A673 (cell line): ENCODE measurements at regions not wholly inside any gene's neighbourhood (a gene's known extent, or its start where the extent isn't known, plus 50 kb on each side); places are given as distances from the start of the nearest gene placed in this dataset.

Experiments
- BruUV-seq: library from RNA; stranded (reverse); fragments of 400-500 nt; replicated peaks from 2 replicates; lab custom pipeline; 2021; lab: Mats Ljungman, UMichigan
- CTCF ChIA-PET: fragments of 300-600 bp; sonication (Branson Sonifier 250); formaldehyde crosslinking; loops from one replicate; lab custom pipeline; 2022; ENCODE audit warnings: antibody characterized with exemption; lab: Charles Lee
- POLR2A ChIA-PET: fragments of 300-600 bp; sonication (Branson Sonifier 250); formaldehyde crosslinking; loops from one replicate; lab custom pipeline; 2022; ENCODE audit warnings: antibody characterized with exemption; ENCODE audit not compliant: low non-redundant PET; lab: Charles Lee
- DNase-seq: peaks from one replicate; pipeline ENCODE4 v3.0.0-alpha.2; 2015; ENCODE audit warnings: low spot score
- H3K27ac ChIP-seq: fragments of 200-600 bp; sonication (generic); 2 replicates; pipeline ENCODE4 v1.5.1; 2016; ENCODE audit warnings: mixed run types, low read depth, mild to moderate bottlenecking, mixed read lengths, antibody characterized with exemption, low read length; ENCODE audit not compliant: poor library complexity, severe bottlenecking
- H3K27me3 ChIP-seq: fragments of 200-600 bp; sonication (generic); replicated peaks from 2 replicates; pipeline ENCODE4 v1.6.1; 2017; ENCODE audit warnings: mixed run types, low read depth, mild to moderate bottlenecking, mixed read lengths, antibody characterized with exemption, low read length; ENCODE audit not compliant: insufficient read depth, poor library complexity
- H3K36me3 ChIP-seq: fragments of 200-600 bp; sonication (generic); 2 replicates; pipeline ENCODE4 v1.6.1; 2016; ENCODE audit warnings: mixed run types, mild to moderate bottlenecking, mixed read lengths, antibody characterized with exemption, low read length; ENCODE audit not compliant: insufficient read depth, poor library complexity, severe bottlenecking
- H3K4me1 ChIP-seq: fragments of 200-600 bp; sonication (generic); 2 replicates; pipeline ENCODE4 v1.6.1; 2017; ENCODE audit warnings: mixed run types, mild to moderate bottlenecking, mixed read lengths, antibody characterized with exemption, low read length; ENCODE audit not compliant: insufficient read depth, poor library complexity, severe bottlenecking
- H3K4me3 ChIP-seq: fragments of 200-600 bp; sonication (generic); 2 replicates; pipeline ENCODE4 v1.5.1; 2016; ENCODE audit warnings: low read depth, mixed run types, mild to moderate bottlenecking, mixed read lengths, low read length; ENCODE audit not compliant: poor library complexity, severe bottlenecking
- H3K9me3 ChIP-seq: fragments of 200-600 bp; sonication (generic); 2 replicates; pipeline ENCODE4 v1.6.1; 2016; ENCODE audit warnings: mixed run types, low read depth, mild to moderate bottlenecking, mixed read lengths, antibody characterized with exemption, low read length; ENCODE audit not compliant: poor library complexity, severe bottlenecking
- CTCF ChIP-seq: fragments of 300-800, 200-600 bp; sonication (generic); conservative IDR thresholded peaks from 2 replicates; pipeline ENCODE4 v1.5.1; 2017; ENCODE audit warnings: low read depth, mild to moderate bottlenecking, antibody characterized with exemption, low read length, moderate library complexity, mixed read lengths
- EZH2 ChIP-seq: fragments of 200-600 bp; sonication (generic); IDR thresholded peaks from 2 replicates; pipeline ENCODE4 v1.6.1; 2017; ENCODE audit warnings: borderline replicate concordance, low read depth, mild to moderate bottlenecking, mixed read lengths, antibody characterized with exemption, low read length; ENCODE audit not compliant: poor library complexity, severe bottlenecking
- intact Hi-C: fragments of 100-400 bp; cut with micrococcal nuclease; formaldehyde crosslinking; loops from one replicate; pipeline ENCODE4 v1.10.0; 2022; ENCODE audit not compliant: unreplicated experiment

- TF ChIP-seq CTCF (no peak), EZH2 (no peak)
- Histone ChIP-seq H3K27me3 (no peaks in the 10 kb centered on the region), H3K36me3 (no peaks in the 10 kb centered on the region), H3K4me3 (no peak overlapping the region), H3K27ac (no peak overlapping the region), H3K4me1 (peaks cover 3% of the 10 kb centered on the region), H3K9me3 (no peaks in the 10 kb centered on the region)
- no peak for DNase-seq
- BruUV-seq: no TSS peak
- intact Hi-C loops: no loop called here
- ChIA-PET POLR2A (no interaction called here), CTCF (no interaction called here)
These were observed 244.9 kb upstream of the CBLB start for GRCh38 chr3:106113747-106114146.

- intact Hi-C loops: no loop called here
- no TSS peak for BruUV-seq
- peaks cover 3% of the 10 kb centered on the region for H3K4me1 ChIP-seq
- no peaks in the 10 kb centered on the region for H3K36me3 ChIP-seq
- H3K27me3 ChIP-seq: no peaks in the 10 kb centered on the region
- ChIA-PET CTCF (no interaction called here), POLR2A (no interaction called here)
- no peak overlapping the region for H3K27ac ChIP-seq
- no peak overlapping the region for H3K4me3 ChIP-seq
- no peaks in the 10 kb centered on the region for H3K9me3 ChIP-seq
- DNase-seq: no peak
- TF ChIP-seq CTCF (no peak), EZH2 (no peak)
These were observed 245.4 kb upstream of the CBLB start for GRCh38 chr3:106114220-106114619.

- intact Hi-C loops: no loop called here
- ChIA-PET CTCF (no interaction called here), POLR2A (no interaction called here)
- H3K4me3 ChIP-seq: no peak overlapping the region
- no peaks in the 10 kb centered on the region for H3K27me3 ChIP-seq
- DNase-seq: no peak
- no peak for TF ChIP-seq CTCF
- no peak for TF ChIP-seq EZH2
- H3K36me3 ChIP-seq: no peaks in the 10 kb centered on the region
- no peaks in the 10 kb centered on the region for H3K4me1 ChIP-seq
- H3K9me3 ChIP-seq: no peaks in the 10 kb centered on the region
- no TSS peak for BruUV-seq
- no peak overlapping the region for H3K27ac ChIP-seq
These were observed 246.0 kb upstream of the CBLB start for GRCh38 chr3:106114848-106115247.
